Trophoblast cell (in vitro differentiated cells and primary cell): ENCODE measurements at regions not wholly inside any gene's neighbourhood (a gene's known extent, or its start where the extent isn't known, plus 50 kb on each side); places are given as distances from the start of the nearest gene placed in this dataset.

Experiments used
- DNase-seq, 2 donors: peaks; one replicate each; pipeline ENCODE4 v3.0.0-alpha.2; 2016
- H2AFZ ChIP-seq: 2 replicates; pipeline ENCODE4 v1.6.1; 2013; ENCODE audit warnings: low read length, moderate library complexity, mild to moderate bottlenecking; ENCODE audit not compliant: insufficient read depth, poor library complexity
- H2AK5ac ChIP-seq: 2 replicates; pipeline ENCODE4 v1.6.1; 2013; ENCODE audit warnings: mild to moderate bottlenecking, low read length
- H2BK120ac ChIP-seq: 2 replicates; pipeline ENCODE4 v1.6.1; 2013; ENCODE audit warnings: low read length, mild to moderate bottlenecking, moderate library complexity; ENCODE audit not compliant: insufficient read depth, poor library complexity
- H2BK12ac ChIP-seq: 2 replicates; pipeline ENCODE4 v1.6.1; 2013; ENCODE audit warnings: mild to moderate bottlenecking, low read length, moderate library complexity
- H2BK5ac ChIP-seq: 2 replicates; pipeline ENCODE4 v1.6.1; 2013; ENCODE audit warnings: low read length, low read depth, moderate library complexity, mild to moderate bottlenecking; ENCODE audit not compliant: poor library complexity
- H3K14ac ChIP-seq: 2 replicates; pipeline ENCODE4 v1.6.1; 2013; ENCODE audit warnings: mild to moderate bottlenecking, low read length
- H3K18ac ChIP-seq: 2 replicates; pipeline ENCODE4 v1.6.1; 2013; ENCODE audit warnings: mild to moderate bottlenecking, low read length
- H3K23ac ChIP-seq: 2 replicates; pipeline ENCODE4 v1.6.1; 2013; ENCODE audit warnings: low read length
- H3K27ac ChIP-seq: 2 replicates; pipeline ENCODE4 v1.5.1; 2013; ENCODE audit warnings: low read depth, mild to moderate bottlenecking, inconsistent platforms, low read length, moderate library complexity
- H3K27me3 ChIP-seq: 2 replicates; pipeline ENCODE4 v1.6.1; 2013; ENCODE audit warnings: inconsistent platforms, mild to moderate bottlenecking, low read length, moderate library complexity; ENCODE audit not compliant: insufficient read depth
- H3K36me3 ChIP-seq, 2 experiments: 1 replicate in 1 of 2; 2 replicates in 1 of 2; pipeline ENCODE4 v1.6.1; 2013; ENCODE audit warnings: low read length in 2 of 2, mild to moderate bottlenecking in 2 of 2, moderate library complexity in 1 of 2; ENCODE audit not compliant: insufficient read depth in 2 of 2, control insufficient read depth in 1 of 2
- H3K4ac ChIP-seq: 2 replicates; pipeline ENCODE4 v1.6.1; 2013; ENCODE audit warnings: low read depth, mild to moderate bottlenecking, low read length, moderate library complexity
- H3K4me1 ChIP-seq, 2 experiments: 1 replicate in 1 of 2; 2 replicates in 1 of 2; pipeline ENCODE4 v1.6.1; 2013; ENCODE audit warnings: low read length in 2 of 2, mild to moderate bottlenecking in 2 of 2, moderate library complexity in 1 of 2; ENCODE audit not compliant: insufficient read depth in 2 of 2, control insufficient read depth in 1 of 2
- H3K4me2 ChIP-seq: 2 replicates; pipeline ENCODE4 v1.6.1; 2013; ENCODE audit warnings: inconsistent platforms, mild to moderate bottlenecking, low read length, moderate library complexity
- H3K4me3 ChIP-seq: 2 replicates; pipeline ENCODE4 v1.5.1; 2013; ENCODE audit warnings: mild to moderate bottlenecking, low read depth, low read length, inconsistent platforms
- H3K79me1 ChIP-seq: one replicate; pipeline ENCODE4 v1.6.1; 2013; ENCODE audit warnings: low read length
- H3K79me2 ChIP-seq: 2 replicates; pipeline ENCODE4 v1.6.1; 2013; ENCODE audit warnings: low read length, mild to moderate bottlenecking; ENCODE audit not compliant: control insufficient read depth, insufficient read depth, poor library complexity
- H3K9ac ChIP-seq: 2 replicates; pipeline ENCODE4 v1.6.1; 2013; ENCODE audit warnings: mild to moderate bottlenecking, low read length
- H3K9me3 ChIP-seq: 2 replicates; pipeline ENCODE4 v1.6.1; 2013; ENCODE audit warnings: low read depth, mild to moderate bottlenecking, control low read depth, inconsistent platforms, low read length; ENCODE audit not compliant: insufficient read depth
- H4K12ac ChIP-seq: 2 replicates; pipeline ENCODE4 v1.6.1; 2013; ENCODE audit warnings: low read depth, mild to moderate bottlenecking, low read length, moderate library complexity
- H4K8ac ChIP-seq: 2 replicates; pipeline ENCODE4 v1.6.1; 2013; ENCODE audit warnings: low read depth, mild to moderate bottlenecking, low read length, moderate library complexity
- H4K91ac ChIP-seq: one replicate; pipeline ENCODE4 v1.6.1; 2013; ENCODE audit warnings: low read depth, mild to moderate bottlenecking, low read length, moderate library complexity
- WGBS: extraction: QIAGEN DNeasy Blood & Tissue Kit; methylation state at CpG from one replicate; pipeline ENCODE4 v1.1.7; 2013; ENCODE audit warnings: missing lambda C conversion rate; ENCODE audit not compliant: insufficient read length, insufficient coverage; ENCODE audit errors: extremely low coverage; 5-methylcytosine and 5-hydroxymethylcytosine counted together

DNA sequence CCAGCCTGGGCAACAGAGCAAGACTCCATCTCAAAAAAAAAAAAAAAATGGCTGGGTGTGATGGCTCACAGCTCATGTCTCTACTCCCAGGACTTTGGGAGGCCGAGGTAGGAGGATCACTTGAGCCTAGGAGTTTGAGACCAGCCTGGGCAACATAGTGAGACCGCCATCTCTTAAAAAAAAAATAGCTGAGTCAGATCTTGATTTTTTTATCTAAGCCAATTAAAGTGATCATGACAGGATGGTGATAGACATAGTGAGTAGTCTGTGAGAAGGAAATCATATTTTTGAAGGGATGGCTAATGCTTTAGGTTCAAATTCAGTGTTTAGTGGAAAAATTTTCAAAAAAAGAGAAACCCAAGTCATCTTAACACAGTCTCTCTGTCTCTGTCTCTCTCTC, 114.6 kb upstream of the JARID2 start:
- Histone ChIP-seq H2AK5ac (no peak overlapping the region), H3K79me2 (peaks cover 2% of the 10 kb centered on the region), H2BK12ac (peak overlapping the region; percentile 82), H3K4me1 (peaks cover 8 to 14% of the 10 kb centered on the region in 2 experiments), H2AFZ (no peak overlapping the region), H3K27me3 (no peaks in the 10 kb centered on the region), H3K9ac (no peak overlapping the region), H2BK120ac (no peak overlapping the region), H4K12ac (no peak overlapping the region), H2BK5ac (no peak overlapping the region), H3K36me3 (no peaks in the 10 kb centered on the region), H3K79me1 (peaks cover 21% of the 10 kb centered on the region), H3K4ac (no peak overlapping the region), H3K23ac (no peak overlapping the region), H4K8ac (no peak overlapping the region), H3K18ac (no peak overlapping the region), H3K4me3 (no peak overlapping the region), H4K91ac (peak overlapping the region; percentile 25), H3K9me3 (peaks cover 2% of the 10 kb centered on the region), H3K14ac (no peak overlapping the region), H3K4me2 (no peak overlapping the region), H3K27ac (no peak overlapping the region)
- WGBS, result no CpG with 5 or more reads among the region's 2 CpGs
- DNase-seq, result no peak

DNA sequence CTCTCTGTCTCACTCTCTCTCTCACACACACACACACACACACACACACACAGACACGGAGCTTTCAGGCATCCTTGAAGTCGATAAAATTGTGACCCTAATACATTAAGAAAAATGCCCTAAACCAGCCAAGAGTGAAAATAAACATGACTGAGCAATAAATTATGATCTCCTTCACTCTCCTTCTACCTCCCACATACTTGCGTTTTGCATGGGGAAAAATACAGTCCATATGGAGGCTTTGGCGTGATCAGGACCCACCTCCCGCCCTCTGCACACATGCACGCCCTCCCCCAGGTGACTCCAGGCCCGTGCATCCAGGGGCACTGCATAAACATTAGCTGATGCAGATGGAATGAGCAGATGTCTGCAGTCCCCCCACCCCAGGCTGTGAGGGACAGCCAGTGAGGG, 114.2 kb upstream of the JARID2 start:
- Histone ChIP-seq H3K79me2 (peaks cover 2% of the 10 kb centered on the region), H2BK120ac (no peak overlapping the region), H3K23ac (no peak overlapping the region), H2BK5ac (no peak overlapping the region), H3K4me1 (peaks cover 8 to 14% of the 10 kb centered on the region in 2 experiments), H2AFZ (no peak overlapping the region), H4K8ac (no peak overlapping the region), H3K14ac (no peak overlapping the region), H2AK5ac (no peak overlapping the region), H4K91ac (peak overlapping the region; percentile 46), H3K18ac (no peak overlapping the region), H3K4me3 (peak overlapping the region; percentile 30), H3K9me3 (peaks cover 2% of the 10 kb centered on the region), H3K4ac (no peak overlapping the region), H3K27me3 (no peaks in the 10 kb centered on the region), H3K36me3 (no peaks in the 10 kb centered on the region), H3K4me2 (no peak overlapping the region), H3K27ac (peak overlapping the region; percentile 71), H4K12ac (no peak overlapping the region), H3K9ac (no peak overlapping the region), H2BK12ac (peak overlapping the region; percentile 82), H3K79me1 (peaks cover 21% of the 10 kb centered on the region)
- WGBS, result no CpG with 5 or more reads among the region's 7 CpGs
- no peak for DNase-seq

DNA sequence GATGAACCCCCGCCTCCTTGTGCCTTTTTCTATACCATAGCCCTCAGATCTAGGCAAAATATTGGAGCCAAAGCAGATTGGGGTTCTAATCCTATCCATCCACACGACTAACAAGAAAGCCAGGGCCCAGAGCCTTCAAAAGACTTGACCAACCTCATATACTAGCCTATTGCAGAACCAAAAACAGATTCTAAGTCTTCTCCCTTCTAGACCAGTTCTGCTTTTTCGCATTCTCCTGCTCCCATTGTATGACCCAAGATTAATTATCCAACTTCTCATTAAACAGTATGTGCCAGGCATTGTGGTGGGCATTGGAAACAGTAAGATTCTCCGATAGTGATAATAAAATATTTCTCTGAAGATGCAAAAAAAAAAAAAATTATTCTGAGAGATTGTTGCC, 113.7 kb upstream of the JARID2 start:
- Histone ChIP-seq H3K9ac (no peak overlapping the region), H3K79me2 (peaks cover 2% of the 10 kb centered on the region), H2BK12ac (peak overlapping the region; percentile 29), H2BK120ac (peak overlapping the region; percentile 65), H3K18ac (no peak overlapping the region), H2AFZ (no peak overlapping the region), H3K4me3 (no peak overlapping the region), H4K91ac (peak overlapping the region; percentile 46), H4K12ac (no peak overlapping the region), H3K9me3 (peaks cover 2% of the 10 kb centered on the region), H3K27me3 (no peaks in the 10 kb centered on the region), H3K4me1 (peaks cover 8 to 14% of the 10 kb centered on the region in 2 experiments), H3K36me3 (no peaks in the 10 kb centered on the region), H3K79me1 (peaks cover 21% of the 10 kb centered on the region), H3K27ac (peak overlapping the region; percentile 71), H3K4me2 (no peak overlapping the region), H4K8ac (peak overlapping the region; percentile 14), H3K4ac (no peak overlapping the region), H3K14ac (no peak overlapping the region), H3K23ac (no peak overlapping the region), H2AK5ac (no peak overlapping the region), H2BK5ac (peak overlapping the region; percentile 29)
- no peak for DNase-seq
- no CpG with 5 or more reads among the region's 4 CpGs for WGBS

DNA sequence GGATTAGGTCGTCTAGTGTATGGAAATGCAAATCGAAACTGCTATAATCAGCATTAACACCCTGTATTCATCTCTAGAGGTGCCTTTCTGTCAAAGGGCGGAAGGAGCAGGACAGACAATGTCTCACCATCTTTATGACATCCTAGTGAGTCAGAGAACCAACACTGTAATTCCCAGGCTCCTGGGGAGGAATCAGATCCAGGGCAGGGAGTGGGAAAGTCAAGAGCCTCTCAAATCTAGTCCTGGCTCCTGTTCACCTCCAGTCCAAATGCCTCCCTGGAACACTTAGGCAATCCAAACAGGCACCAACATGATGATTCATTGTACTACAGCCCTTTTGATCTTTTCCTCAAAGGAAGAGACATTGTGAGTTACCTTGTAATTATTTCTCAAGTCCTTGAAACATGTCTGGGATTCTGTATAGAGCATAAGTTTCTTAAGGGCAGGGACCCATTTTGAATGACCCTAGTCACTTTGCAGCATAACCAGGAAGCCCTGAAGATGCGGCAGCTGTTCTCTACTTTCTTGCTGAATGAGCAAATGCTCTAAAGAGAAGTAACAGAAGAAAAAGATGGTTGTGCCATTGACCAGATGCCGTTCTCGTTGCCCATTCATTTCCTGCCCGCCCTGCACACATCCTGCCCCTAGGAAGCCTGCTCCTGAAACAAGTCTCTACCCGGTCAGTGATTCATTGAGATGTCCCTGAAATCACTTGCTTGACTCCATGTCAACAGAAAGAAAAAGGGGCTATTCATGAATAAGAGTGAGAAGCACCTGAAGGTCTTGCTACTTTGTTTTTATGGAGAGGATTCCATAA, 112.8 kb upstream of the JARID2 start:
- no peak overlapping the region for H2AK5ac ChIP-seq
- no peaks in the 10 kb centered on the region for H3K36me3 ChIP-seq
- H4K91ac ChIP-seq, result no peak overlapping the region
- H3K4me3 ChIP-seq, result no peak overlapping the region
- peak overlapping the region; percentile 5 for H2BK120ac ChIP-seq
- H3K79me2 ChIP-seq, result peaks cover 2% of the 10 kb centered on the region
- no peak overlapping the region for H4K12ac ChIP-seq
- H2BK5ac ChIP-seq, result peak overlapping the region; percentile 39
- peak overlapping the region; percentile 7 for H3K14ac ChIP-seq
- H3K18ac ChIP-seq, result no peak overlapping the region
- H3K27ac ChIP-seq, result peak overlapping the region; percentile 72
- H3K4ac ChIP-seq, result no peak overlapping the region
- no peak overlapping the region for H3K23ac ChIP-seq
- H3K79me1 ChIP-seq, result peaks cover 22% of the 10 kb centered on the region
- H3K4me2 ChIP-seq, result no peak overlapping the region
- H3K27me3 ChIP-seq, result no peaks in the 10 kb centered on the region
- H3K4me1 ChIP-seq, result peaks cover 8 to 14% of the 10 kb centered on the region in 2 experiments
- H3K9ac ChIP-seq, result no peak overlapping the region
- no CpG with 5 or more reads among the region's 8 CpGs for WGBS
- DNase-seq, result peak; percentile 84 to 87
- H3K9me3 ChIP-seq, result peaks cover 2% of the 10 kb centered on the region
- no peak overlapping the region for H2AFZ ChIP-seq
- H4K8ac ChIP-seq, result no peak overlapping the region
- peak overlapping the region; percentile 9 for H2BK12ac ChIP-seq
